COLO668 (cell line): ENCODE measurements at regions not wholly inside any gene's neighbourhood (a gene's known extent, or its start where the extent isn't known, plus 50 kb on each side); places are given as distances from the start of the nearest gene placed in this dataset.

ENCODE experiments used
- DNase-seq: peaks from one replicate; lab custom pipeline; 2025; ENCODE audit not compliant: unreplicated experiment; lab: John Stamatoyannopoulos, UW

DNA sequence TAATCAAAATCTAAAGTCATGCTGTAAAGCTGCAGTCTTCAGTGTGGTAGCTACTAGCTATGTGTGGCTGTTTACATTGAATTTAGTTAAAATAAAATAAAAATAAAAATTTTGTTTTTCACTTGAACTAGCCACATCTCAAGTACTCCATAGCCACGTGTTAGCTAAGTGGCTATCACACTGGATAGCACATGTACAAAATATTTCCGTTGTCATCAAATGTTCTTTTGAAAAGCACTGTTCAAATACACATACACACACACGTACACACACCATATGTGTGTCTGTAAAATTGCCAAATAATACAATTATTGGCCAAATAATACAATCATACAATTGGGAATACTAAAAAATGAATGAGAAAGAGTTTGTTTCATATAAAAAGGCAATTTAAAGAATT, 778.2 kb upstream of the FLRT2 start:
- no peak for DNase-seq

GRCh38 chr14:84760489-84761126, 769.3 kb upstream of the FLRT2 start:
- no peak for DNase-seq

DNA sequence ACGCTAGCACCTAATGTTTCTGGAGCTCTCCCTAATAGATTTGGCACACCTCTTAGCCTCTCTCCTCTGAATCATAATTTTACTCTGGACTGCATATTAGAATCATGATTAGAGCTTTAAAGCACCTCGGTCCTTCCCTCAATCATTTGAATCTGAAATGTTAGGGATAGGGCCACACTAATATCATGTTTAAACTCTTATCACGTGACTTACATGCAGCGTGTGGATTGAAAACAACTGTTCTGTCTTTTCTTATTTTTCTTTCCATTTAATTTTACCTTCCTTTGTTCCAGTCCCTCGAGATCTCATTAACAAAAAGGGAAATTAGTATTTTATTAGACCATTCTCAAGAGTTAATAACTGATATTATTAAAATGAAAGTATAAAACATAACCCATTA, 762.5 kb upstream of the FLRT2 start:
- DNase-seq, result no peak

GRCh38 chr14:84770030-84770429, 759.9 kb upstream of the FLRT2 start:
- no peak for DNase-seq

DNA sequence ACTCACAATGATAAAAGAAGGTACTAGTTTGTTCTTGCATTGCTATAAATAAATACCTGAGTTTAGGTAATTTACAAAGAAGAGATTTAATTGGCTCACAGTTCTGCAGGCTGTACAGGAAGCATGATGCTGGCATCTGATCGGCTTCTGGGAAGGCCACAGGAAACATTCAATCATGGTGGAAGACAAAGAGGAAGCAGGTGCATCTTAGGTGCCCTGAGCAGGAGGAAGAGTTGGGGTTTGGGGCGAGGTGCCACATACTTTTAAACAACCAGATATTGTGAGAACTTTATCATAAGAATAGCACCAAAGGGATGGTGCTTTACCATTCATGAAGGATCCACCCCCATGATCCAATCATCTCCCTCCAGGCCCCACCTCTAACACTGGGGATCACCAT, 752.6 kb upstream of the FLRT2 start:
- DNase-seq, result no peak

DNA sequence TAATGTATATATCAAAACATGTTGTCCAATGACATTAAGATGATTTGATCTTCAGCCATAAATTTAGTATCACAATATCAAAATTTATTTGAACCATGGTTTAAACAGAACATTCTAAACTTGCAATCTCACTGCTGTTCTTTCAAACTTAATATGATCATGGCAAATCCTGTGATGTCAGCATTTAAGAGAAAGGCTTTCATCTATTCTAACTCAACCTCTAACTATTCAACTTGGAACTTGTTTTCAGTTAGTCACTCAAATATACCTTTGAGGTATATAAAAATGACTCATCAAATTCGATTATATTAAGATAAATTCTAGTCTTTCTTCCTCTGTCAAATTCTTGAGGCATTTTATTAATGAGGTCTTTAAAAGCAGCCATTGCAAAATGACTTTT, 747.0 kb upstream of the FLRT2 start:
- no peak for DNase-seq

DNA sequence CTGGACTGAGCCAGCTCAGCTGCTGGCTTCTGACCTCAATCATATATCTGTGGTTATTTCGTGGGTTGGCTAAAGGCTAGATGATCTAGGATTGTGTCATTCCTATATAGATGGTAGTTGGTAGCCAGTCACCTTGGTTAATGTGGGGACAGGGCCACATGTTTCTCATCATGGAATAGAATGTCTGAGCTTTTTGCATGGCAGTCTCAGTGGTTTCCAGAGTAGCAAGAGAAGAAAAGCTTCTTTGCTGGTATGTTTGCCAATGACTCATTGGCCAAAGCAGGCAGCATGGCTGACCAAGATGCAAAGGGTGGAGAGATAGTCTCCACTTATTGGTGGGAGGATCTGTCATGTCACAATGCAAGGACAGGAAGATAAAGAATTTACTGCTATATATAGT, 746.4 kb upstream of the FLRT2 start:
- no peak for DNase-seq

GRCh38 chr14:84785996-84786395, 743.9 kb upstream of the FLRT2 start:
- no peak for DNase-seq

DNA sequence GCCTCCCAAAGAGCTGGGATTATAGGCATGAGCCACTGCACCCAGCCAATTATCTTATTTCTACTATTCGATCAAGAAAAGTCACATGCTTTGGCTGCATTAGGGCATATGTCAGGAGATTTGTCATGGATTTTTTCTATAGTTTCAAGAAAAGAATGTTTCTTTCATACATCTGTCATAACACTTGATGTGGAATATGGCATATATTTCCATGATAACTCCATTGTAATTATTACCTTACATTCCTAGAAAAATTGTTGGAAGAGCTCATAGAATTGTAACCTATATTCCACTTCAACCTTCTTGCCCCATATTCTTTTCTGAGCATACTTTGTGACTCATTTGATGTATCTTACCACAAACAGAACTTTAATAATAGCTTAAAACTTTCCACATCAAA, 740.9 kb upstream of the FLRT2 start:
- DNase-seq, result no peak

GRCh38 chr14:84792722-84793410, 737.1 kb upstream of the FLRT2 start:
- DNase-seq, result no peak

DNA sequence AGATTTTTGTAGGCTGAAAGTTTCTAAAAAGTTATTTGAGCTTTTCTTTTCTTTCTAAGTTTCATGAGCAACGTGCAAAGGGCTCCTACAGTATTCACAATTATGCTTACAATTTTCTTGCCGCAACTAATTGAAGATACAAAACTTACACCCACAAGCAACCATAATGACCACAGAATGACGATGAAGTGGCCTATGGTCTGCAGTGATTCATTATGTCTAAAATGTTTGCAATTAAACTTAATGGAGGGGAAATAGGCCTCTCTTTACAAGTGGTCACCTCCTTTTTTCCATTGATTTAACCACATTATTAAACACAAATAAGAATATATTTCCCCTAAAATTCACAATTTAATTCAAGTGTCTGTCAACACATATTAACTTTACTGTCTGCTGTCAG, 732.6 kb upstream of the FLRT2 start:
- no peak for DNase-seq

DNA sequence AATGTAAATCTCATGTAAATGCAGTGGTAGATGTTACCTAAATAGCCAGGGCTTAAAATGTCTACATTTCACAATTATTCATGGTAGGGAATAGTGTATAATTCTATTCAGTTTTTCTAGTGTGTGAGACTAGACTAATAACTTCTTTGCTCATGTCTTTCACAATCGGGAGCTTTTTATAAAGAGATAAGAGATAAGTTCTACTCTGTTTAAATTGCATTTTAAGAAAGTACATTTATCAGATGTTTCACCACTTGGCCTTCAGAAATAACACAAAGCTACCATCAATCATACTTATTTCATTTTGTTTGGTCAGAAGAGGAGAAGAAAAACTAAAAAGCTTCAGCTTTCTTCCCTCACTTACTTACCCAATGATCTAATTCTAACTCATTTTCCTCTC, 725.5 kb upstream of the FLRT2 start:
- DNase-seq, result no peak

- no peak for DNase-seq
Measured at GRCh38 chr14:84804895-84805294, 725.0 kb upstream of the FLRT2 start.

GRCh38 chr14:84806181-84806580, 723.8 kb upstream of the FLRT2 start:
- DNase-seq, result no peak

GRCh38 chr14:84806622-84807021, 723.3 kb upstream of the FLRT2 start:
- no peak for DNase-seq

- DNase-seq, result no peak
Measured at GRCh38 chr14:84807673-84808072, 722.3 kb upstream of the FLRT2 start.

GRCh38 chr14:84809158-84809557, 720.8 kb upstream of the FLRT2 start:
- DNase-seq, result no peak

DNA sequence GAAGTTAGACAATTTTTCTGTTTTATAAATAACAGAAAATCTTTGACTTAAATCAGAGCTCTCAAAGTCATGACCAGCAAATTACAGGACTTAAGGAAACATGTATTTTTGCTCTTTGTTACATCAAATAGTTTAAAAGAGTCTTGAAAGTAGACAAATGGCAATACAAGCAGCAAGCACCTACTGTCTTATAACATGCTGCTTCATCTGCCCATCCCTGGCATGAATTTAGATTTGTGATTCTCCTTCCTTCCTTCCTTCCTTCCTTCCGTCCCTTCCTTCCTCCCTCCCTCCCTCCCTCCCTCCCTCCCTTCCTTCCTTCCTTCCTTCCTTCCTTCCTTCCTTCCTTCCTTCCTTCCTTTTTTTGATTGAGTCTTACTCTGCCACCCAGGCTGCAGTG, 715.6 kb upstream of the FLRT2 start:
- DNase-seq, result no peak

- DNase-seq, result no peak
Measured at GRCh38 chr14:84819528-84819927, 710.4 kb upstream of the FLRT2 start.

- no peak for DNase-seq
Measured at GRCh38 chr14:84825481-84826251, 704.3 kb upstream of the FLRT2 start.

- DNase-seq, result no peak
Measured at GRCh38 chr14:84826294-84826693, 703.6 kb upstream of the FLRT2 start.

GRCh38 chr14:84850595-84850994, 679.3 kb upstream of the FLRT2 start:
- no peak for DNase-seq
